ENCODE measurements at regions not wholly inside any gene's neighbourhood (a gene's known extent, or its start where the extent isn't known, plus 50 kb on each side); places are given as distances from the start of the nearest gene placed in this dataset.

DNA sequence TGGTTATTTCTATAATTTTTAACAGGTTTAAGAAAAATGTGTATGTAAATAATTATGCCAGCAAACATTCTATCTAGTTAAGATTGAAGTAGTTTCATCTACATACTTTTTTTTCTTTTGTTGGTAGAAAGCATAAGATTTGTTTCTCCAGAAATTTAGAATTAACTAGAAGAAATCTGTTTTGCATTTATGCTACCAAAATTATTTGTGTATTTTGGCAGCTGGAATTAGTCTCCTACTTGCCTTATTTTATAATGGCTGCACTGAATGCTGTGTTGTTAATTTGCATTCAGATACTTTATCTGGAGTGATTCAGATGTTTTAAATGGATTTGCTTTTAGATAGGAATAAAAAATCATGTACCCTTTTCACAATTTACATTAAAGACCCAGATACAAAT is 100.2 kb upstream of the NAALADL2 start (continued):
- TF ChIP-seq, protein P1, sequence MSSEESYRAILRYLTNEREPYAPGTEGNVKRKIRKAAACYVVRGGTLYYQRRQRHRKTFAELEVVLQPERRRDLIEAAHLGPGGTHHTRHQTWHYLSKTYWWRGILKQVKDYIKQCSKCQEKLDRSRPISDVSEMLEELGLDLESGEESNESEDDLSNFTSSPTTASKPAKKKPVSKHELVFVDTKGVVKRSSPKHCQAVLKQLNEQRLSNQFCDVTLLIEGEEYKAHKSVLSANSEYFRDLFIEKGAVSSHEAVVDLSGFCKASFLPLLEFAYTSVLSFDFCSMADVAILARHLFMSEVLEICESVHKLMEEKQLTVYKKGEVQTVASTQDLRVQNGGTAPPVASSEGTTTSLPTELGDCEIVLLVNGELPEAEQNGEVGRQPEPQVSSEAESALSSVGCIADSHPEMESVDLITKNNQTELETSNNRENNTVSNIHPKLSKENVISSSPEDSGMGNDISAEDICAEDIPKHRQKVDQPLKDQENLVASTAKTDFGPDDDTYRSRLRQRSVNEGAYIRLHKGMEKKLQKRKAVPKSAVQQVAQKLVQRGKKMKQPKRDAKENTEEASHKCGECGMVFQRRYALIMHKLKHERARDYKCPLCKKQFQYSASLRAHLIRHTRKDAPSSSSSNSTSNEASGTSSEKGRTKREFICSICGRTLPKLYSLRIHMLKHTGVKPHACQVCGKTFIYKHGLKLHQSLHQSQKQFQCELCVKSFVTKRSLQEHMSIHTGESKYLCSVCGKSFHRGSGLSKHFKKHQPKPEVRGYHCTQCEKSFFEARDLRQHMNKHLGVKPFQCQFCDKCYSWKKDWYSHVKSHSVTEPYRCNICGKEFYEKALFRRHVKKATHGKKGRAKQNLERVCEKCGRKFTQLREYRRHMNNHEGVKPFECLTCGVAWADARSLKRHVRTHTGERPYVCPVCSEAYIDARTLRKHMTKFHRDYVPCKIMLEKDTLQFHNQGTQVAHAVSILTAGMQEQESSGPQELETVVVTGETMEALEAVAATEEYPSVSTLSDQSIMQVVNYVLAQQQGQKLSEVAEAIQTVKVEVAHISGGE (CRISPR knock-in tag; IDR thresholded peaks at IDR 0.05), result no peak
- TF ChIP-seq CHD1 (IDR thresholded peaks at IDR 0.05; ENCODE audit: low read depth, low read length), result no peak

DNA sequence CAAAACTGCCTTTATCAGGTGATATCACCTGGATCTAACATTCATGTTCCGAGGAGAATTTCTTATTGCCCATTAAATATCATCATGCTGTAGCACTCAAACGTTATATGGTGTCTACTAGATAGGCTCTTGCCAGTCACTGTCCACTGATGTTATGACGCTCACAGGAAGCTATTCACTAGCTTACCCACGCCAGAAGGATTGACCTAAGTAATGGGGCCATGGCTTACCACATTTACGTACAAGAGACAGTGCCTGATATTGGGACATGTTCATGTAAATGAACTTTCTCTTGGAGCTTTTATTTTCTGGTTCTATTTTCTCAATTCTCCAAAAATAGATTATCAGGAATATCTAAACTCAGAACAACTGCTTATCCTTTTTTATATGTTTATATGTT is 91.7 kb upstream of the NAALADL2 start:
- no peaks in the 10 kb centered on the region for H3K27me3 ChIP-seq (replicated peaks in 1 of 2; ENCODE audit: control insufficient read depth in 2 of 2, insufficient read depth in 2 of 2, low read length in 1 of 2)
- H3K4me2 ChIP-seq (ENCODE audit: control insufficient read depth, insufficient read depth), result no peak overlapping the region
- BruUV-seq (replicated peaks), result no TSS peak
- no peak overlapping the region for H3K27ac ChIP-seq (ENCODE audit: control insufficient read depth, insufficient read depth)
- H3K79me2 ChIP-seq (ENCODE audit: control insufficient read depth, insufficient read depth, low read length), result no peaks in the 10 kb centered on the region
- H2AFZ ChIP-seq (ENCODE audit: control insufficient read depth, low read depth, low read length), result no peak overlapping the region
- no peaks in the 10 kb centered on the region for H3K36me3 ChIP-seq (ENCODE audit: control insufficient read depth in 2 of 2, insufficient read depth in 2 of 2, low read length in 1 of 2)
- DNase-seq (ENCODE audit: low read depth, low spot score) (no peak), FAIRE-seq (no peak), ATAC-seq (no peak)
- H4K20me1 ChIP-seq (ENCODE audit: control insufficient read depth, insufficient read depth), result no peaks in the 10 kb centered on the region
- in situ Hi-C loops (cut with MboI) (no loop called here), intact Hi-C loops (cut with micrococcal nuclease; ENCODE audit: unreplicated experiment) (no loop called here)
- H3K9ac ChIP-seq (ENCODE audit: control insufficient read depth, insufficient read depth, low read length), result no peak overlapping the region
- H3K9me3 ChIP-seq (replicated peaks; ENCODE audit: control insufficient read depth, insufficient read depth, low read length), result no peaks in the 10 kb centered on the region
- 14% methylated on average over 5 of the region's 5 CpGs for WGBS (ENCODE audit: insufficient coverage, insufficient replicate concordance, low lambda C conversion rate, missing lambda C conversion rate)
- CTCF ChIA-PET, result no interaction called here
- RAD21 ChIA-PET (ENCODE audit: unreplicated experiment), result no interaction called here
- SMC1A ChIA-PET (ENCODE audit: uncharacterized antibody, unreplicated experiment), result no interaction called here
- H3K4me1 ChIP-seq (ENCODE audit: control insufficient read depth, insufficient read depth, low read length), result no peaks in the 10 kb centered on the region
- POLR2A ChIA-PET, result no interaction called here
- no peak overlapping the region for H3K4me3 ChIP-seq
- TF ChIP-seq CEBPB (IDR thresholded peaks at IDR 0.05; ENCODE audit: borderline replicate concordance in 1 of 2, low read depth in 2 of 2, low read length in 2 of 2) (no peak), NFYA (IDR thresholded peaks at IDR 0.05; ENCODE audit: borderline replicate concordance, low read depth, low read length) (no peak), ASH2L (IDR thresholded peaks at IDR 0.05; ENCODE audit: borderline replicate concordance, low read depth) (no peak), MYB (IDR thresholded peaks at IDR 0.05; ENCODE audit: borderline replicate concordance, low read depth, low read length) (no peak), IKZF1 (conservative IDR thresholded peaks at IDR 0.05) (no peak), HDAC6 (IDR thresholded peaks at IDR 0.05; ENCODE audit: unreplicated experiment) (no peak), GATAD2B (conservative IDR thresholded peaks at IDR 0.05; ENCODE audit: low read depth) (no peak), FOXK2 (IDR thresholded peaks at IDR 0.05) (no peak)
- TF ChIP-seq, protein P2, sequence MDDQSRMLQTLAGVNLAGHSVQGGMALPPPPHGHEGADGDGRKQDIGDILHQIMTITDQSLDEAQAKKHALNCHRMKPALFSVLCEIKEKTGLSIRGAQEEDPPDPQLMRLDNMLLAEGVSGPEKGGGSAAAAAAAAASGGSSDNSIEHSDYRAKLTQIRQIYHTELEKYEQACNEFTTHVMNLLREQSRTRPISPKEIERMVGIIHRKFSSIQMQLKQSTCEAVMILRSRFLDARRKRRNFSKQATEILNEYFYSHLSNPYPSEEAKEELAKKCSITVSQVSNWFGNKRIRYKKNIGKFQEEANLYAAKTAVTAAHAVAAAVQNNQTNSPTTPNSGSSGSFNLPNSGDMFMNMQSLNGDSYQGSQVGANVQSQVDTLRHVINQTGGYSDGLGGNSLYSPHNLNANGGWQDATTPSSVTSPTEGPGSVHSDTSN (IDR thresholded peaks at IDR 0.05; ENCODE audit: insufficient replicate concordance, low read depth, low read length), result no peak
- TF ChIP-seq, protein P3, sequence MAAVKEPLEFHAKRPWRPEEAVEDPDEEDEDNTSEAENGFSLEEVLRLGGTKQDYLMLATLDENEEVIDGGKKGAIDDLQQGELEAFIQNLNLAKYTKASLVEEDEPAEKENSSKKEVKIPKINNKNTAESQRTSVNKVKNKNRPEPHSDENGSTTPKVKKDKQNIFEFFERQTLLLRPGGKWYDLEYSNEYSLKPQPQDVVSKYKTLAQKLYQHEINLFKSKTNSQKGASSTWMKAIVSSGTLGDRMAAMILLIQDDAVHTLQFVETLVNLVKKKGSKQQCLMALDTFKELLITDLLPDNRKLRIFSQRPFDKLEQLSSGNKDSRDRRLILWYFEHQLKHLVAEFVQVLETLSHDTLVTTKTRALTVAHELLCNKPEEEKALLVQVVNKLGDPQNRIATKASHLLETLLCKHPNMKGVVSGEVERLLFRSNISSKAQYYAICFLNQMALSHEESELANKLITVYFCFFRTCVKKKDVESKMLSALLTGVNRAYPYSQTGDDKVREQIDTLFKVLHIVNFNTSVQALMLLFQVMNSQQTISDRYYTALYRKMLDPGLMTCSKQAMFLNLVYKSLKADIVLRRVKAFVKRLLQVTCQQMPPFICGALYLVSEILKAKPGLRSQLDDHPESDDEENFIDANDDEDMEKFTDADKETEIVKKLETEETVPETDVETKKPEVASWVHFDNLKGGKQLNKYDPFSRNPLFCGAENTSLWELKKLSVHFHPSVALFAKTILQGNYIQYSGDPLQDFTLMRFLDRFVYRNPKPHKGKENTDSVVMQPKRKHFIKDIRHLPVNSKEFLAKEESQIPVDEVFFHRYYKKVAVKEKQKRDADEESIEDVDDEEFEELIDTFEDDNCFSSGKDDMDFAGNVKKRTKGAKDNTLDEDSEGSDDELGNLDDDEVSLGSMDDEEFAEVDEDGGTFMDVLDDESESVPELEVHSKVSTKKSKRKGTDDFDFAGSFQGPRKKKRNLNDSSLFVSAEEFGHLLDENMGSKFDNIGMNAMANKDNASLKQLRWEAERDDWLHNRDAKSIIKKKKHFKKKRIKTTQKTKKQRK (IDR thresholded peaks at IDR 0.05; ENCODE audit: low read depth, low read length), result no peak
- TF ChIP-seq, protein P1 (CRISPR knock-in tag; IDR thresholded peaks at IDR 0.05), result no peak
